H9 (cell line): ENCODE measurements at regions not wholly inside any gene's neighbourhood (a gene's known extent, or its start where the extent isn't known, plus 50 kb on each side); places are given as distances from the start of the nearest gene placed in this dataset.

Experiments used
- DNase-seq: peaks from one replicate; pipeline ENCODE4 v3.0.0-alpha.2; 2017
- H2AFZ ChIP-seq: one replicate; pipeline ENCODE4 v1.6.1; 2013; ENCODE audit warnings: mild to moderate bottlenecking, low read length, control low read depth, moderate library complexity
- H2AK5ac ChIP-seq: 2 replicates; pipeline ENCODE4 v1.6.1; 2013; ENCODE audit warnings: low read length, control low read depth, mixed read lengths; ENCODE audit not compliant: insufficient read length
- H2BK120ac ChIP-seq: one replicate; pipeline ENCODE4 v1.6.1; 2013; ENCODE audit warnings: low read depth, mild to moderate bottlenecking, low read length, control low read depth, inconsistent platforms; ENCODE audit not compliant: poor library complexity, severe bottlenecking
- H2BK12ac ChIP-seq: 2 replicates; pipeline ENCODE4 v1.6.1; 2013; ENCODE audit warnings: low read length, control low read depth, mixed read lengths, low read depth; ENCODE audit not compliant: insufficient read length
- H2BK15ac ChIP-seq: 2 replicates; pipeline ENCODE4 v1.6.1; 2013; ENCODE audit warnings: low read depth, low read length, control low read depth
- H2BK20ac ChIP-seq: one replicate; pipeline ENCODE4 v1.6.1; 2013; ENCODE audit warnings: low read depth, mild to moderate bottlenecking, low read length, control low read depth, inconsistent platforms; ENCODE audit not compliant: poor library complexity, severe bottlenecking
- H2BK5ac ChIP-seq: 2 replicates; pipeline ENCODE4 v1.6.1; 2013; ENCODE audit warnings: low read length, control low read depth, mixed read lengths; ENCODE audit not compliant: insufficient read length
- H3K14ac ChIP-seq: 2 replicates; pipeline ENCODE4 v1.6.1; 2013; ENCODE audit warnings: low read length, control low read depth; ENCODE audit not compliant: insufficient read depth
- H3K18ac ChIP-seq: 2 replicates; pipeline ENCODE4 v1.6.1; 2013; ENCODE audit warnings: low read depth, mild to moderate bottlenecking, mixed read lengths, low read length, control low read depth; ENCODE audit not compliant: insufficient read length
- H3K23ac ChIP-seq: 2 replicates; pipeline ENCODE4 v1.6.1; 2013; ENCODE audit warnings: low read length, control low read depth, mixed read lengths, low read depth; ENCODE audit not compliant: insufficient read length
- H3K23me2 ChIP-seq: 2 replicates; pipeline ENCODE4 v1.6.1; 2013; ENCODE audit warnings: low read depth, mild to moderate bottlenecking, mixed read lengths, low read length, control low read depth; ENCODE audit not compliant: insufficient read length, poor library complexity, severe bottlenecking
- H3K27ac ChIP-seq: 2 replicates; pipeline ENCODE4 v1.5.1; 2013; ENCODE audit warnings: low read length, control low read depth, mixed read lengths, low read depth; ENCODE audit not compliant: insufficient read length
- H3K27me3 ChIP-seq: 2 replicates; pipeline ENCODE4 v1.6.1; 2013; ENCODE audit warnings: low read length, control low read depth, inconsistent platforms; ENCODE audit not compliant: insufficient read depth
- H3K4ac ChIP-seq: 2 replicates; pipeline ENCODE4 v1.6.1; 2013; ENCODE audit warnings: low read depth, mild to moderate bottlenecking, control low read depth, inconsistent platforms, low read length, moderate library complexity
- H3K4me1 ChIP-seq: 2 replicates; pipeline ENCODE4 v1.6.1; 2013; ENCODE audit warnings: low read length, control low read depth, inconsistent platforms; ENCODE audit not compliant: insufficient read depth
- H3K4me2 ChIP-seq: 2 replicates; pipeline ENCODE4 v1.6.1; 2013; ENCODE audit warnings: low read length, control low read depth, mixed read lengths; ENCODE audit not compliant: insufficient read length, insufficient read depth
- H3K56ac ChIP-seq: 2 replicates; pipeline ENCODE4 v1.6.1; 2013; ENCODE audit warnings: low read depth, mild to moderate bottlenecking, mixed read lengths, low read length, control low read depth; ENCODE audit not compliant: insufficient read length
- H3K79me1 ChIP-seq: 2 replicates; pipeline ENCODE4 v1.6.1; 2013; ENCODE audit warnings: low read depth, mild to moderate bottlenecking, moderate library complexity, low read length, control low read depth, inconsistent platforms; ENCODE audit not compliant: insufficient read depth, poor library complexity, severe bottlenecking
- H3K79me2 ChIP-seq: 2 replicates; pipeline ENCODE4 v1.6.1; 2013; ENCODE audit warnings: low read length, control low read depth, inconsistent platforms; ENCODE audit not compliant: insufficient read depth
- H3K9ac ChIP-seq: 2 replicates; pipeline ENCODE4 v1.6.1; 2013; ENCODE audit warnings: low read length, control low read depth, mixed read lengths; ENCODE audit not compliant: insufficient read length; ENCODE audit errors: extremely low read depth
- H3K9me3 ChIP-seq: one replicate; pipeline ENCODE4 v1.6.1; 2013; ENCODE audit warnings: low read depth, low read length, inconsistent platforms; ENCODE audit not compliant: control insufficient read depth
- H3T11ph ChIP-seq: one replicate; pipeline ENCODE4 v1.6.1; 2013; ENCODE audit warnings: mild to moderate bottlenecking, low read length, control low read depth, inconsistent platforms
- H4K20me1 ChIP-seq: one replicate; pipeline ENCODE4 v1.6.1; 2013; ENCODE audit not compliant: control insufficient read depth, insufficient read length, insufficient read depth
- H4K5ac ChIP-seq: 2 replicates; pipeline ENCODE4 v1.6.1; 2013; ENCODE audit warnings: low read depth, mild to moderate bottlenecking, mixed read lengths, low read length, control low read depth; ENCODE audit not compliant: insufficient read length
- H4K8ac ChIP-seq: replicated peaks from 2 replicates; pipeline ENCODE4 v1.6.1; 2013; ENCODE audit warnings: low read length, control low read depth, mixed read lengths, low read depth; ENCODE audit not compliant: insufficient read length
- H4K91ac ChIP-seq: 2 replicates; pipeline ENCODE4 v1.6.1; 2013; ENCODE audit warnings: low read depth, mild to moderate bottlenecking, moderate library complexity, mixed read lengths, low read length, control low read depth; ENCODE audit not compliant: insufficient read length
- H3K27ac Mint-ChIP-seq, 3 experiments: 2 replicates in 2 of 3; 3 replicates in 1 of 3; pipeline ENCODE4 v1.8.0; 2020 to 2021; ENCODE audit warnings: mixed read lengths in 3 of 3, mild to moderate bottlenecking in 1 of 3, moderate library complexity in 1 of 3
- H3K27me3 Mint-ChIP-seq: 2 replicates; pipeline ENCODE4 v1.8.0; 2021; ENCODE audit warnings: low read depth, mild to moderate bottlenecking, moderate library complexity, mixed read lengths
- H3K36me3 Mint-ChIP-seq, 3 experiments: 2 replicates in 2 of 3; 3 replicates in 1 of 3; pipeline ENCODE4 v1.8.0; 2020 to 2021; ENCODE audit warnings: low read depth in 3 of 3, mixed read lengths in 3 of 3; ENCODE audit not compliant: insufficient read depth in 1 of 3
- H3K4me1 Mint-ChIP-seq, 2 experiments: 2 replicates each; pipeline ENCODE4 v1.8.0; 2020; ENCODE audit warnings: mixed read lengths in 2 of 2
- H3K4me3 Mint-ChIP-seq, 2 experiments: 2 replicates in 1 of 2; 3 replicates in 1 of 2; pipeline ENCODE4 v1.8.0; 2020 to 2021; ENCODE audit warnings: mild to moderate bottlenecking in 2 of 2, mixed read lengths in 2 of 2, moderate library complexity in 1 of 2
- H3K9me3 Mint-ChIP-seq, 2 experiments: 2 replicates in 1 of 2; 3 replicates in 1 of 2; pipeline ENCODE4 v1.8.0; 2020; ENCODE audit warnings: mild to moderate bottlenecking in 2 of 2, mixed read lengths in 2 of 2, moderate library complexity in 1 of 2
- whole genome bisulfite sequencing: extraction: QIAGEN DNeasy Blood & Tissue Kit; methylation state at CpG from one replicate; pipeline ENCODE4 v1.1.7; 2013; ENCODE audit warnings: missing lambda C conversion rate, low lambda C conversion rate, mixed read lengths; ENCODE audit not compliant: insufficient read length; ENCODE audit errors: extremely low coverage; 5-methylcytosine and 5-hydroxymethylcytosine counted together
- TF ChIP-seq, protein P1 (sequence below): fragments of 200-600 bp; sonication (generic); conservative IDR thresholded peaks from 3 replicates; pipeline ENCODE4 v1.8.0; 2021; ENCODE audit warnings: antibody characterized with exemption, mild to moderate bottlenecking

DNA sequence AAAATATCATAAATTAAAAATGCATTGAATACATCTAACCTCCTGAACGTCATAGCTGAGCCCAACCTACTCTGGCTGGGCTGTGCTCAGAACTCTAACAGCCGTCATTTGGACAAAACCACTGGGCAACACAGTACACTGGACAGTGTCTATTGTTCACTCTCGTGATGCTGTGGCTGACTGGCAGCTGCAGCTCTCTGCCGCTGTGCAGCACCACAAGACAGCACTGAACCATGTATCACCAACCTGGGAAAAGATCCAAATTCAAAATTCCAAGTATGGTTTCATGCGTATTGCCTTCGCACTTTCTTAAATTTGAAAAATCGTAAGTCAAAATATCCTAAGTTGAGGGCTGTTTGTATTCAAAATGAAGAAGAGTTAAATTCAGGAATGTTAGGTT, 145.1 kb upstream of the CNTN4 start:
- H3K79me2 ChIP-seq: no peaks in the 10 kb centered on the region
- no peak overlapping the region for H2BK5ac ChIP-seq
- H4K8ac ChIP-seq: no peak overlapping the region
- H3K9ac ChIP-seq: no peak overlapping the region
- H2BK120ac ChIP-seq: no peak overlapping the region
- no peak for DNase-seq
- H4K20me1 ChIP-seq: no peaks in the 10 kb centered on the region
- WGBS: no CpG with 5 or more reads among the region's 7 CpGs
- TF ChIP-seq, protein P1, sequence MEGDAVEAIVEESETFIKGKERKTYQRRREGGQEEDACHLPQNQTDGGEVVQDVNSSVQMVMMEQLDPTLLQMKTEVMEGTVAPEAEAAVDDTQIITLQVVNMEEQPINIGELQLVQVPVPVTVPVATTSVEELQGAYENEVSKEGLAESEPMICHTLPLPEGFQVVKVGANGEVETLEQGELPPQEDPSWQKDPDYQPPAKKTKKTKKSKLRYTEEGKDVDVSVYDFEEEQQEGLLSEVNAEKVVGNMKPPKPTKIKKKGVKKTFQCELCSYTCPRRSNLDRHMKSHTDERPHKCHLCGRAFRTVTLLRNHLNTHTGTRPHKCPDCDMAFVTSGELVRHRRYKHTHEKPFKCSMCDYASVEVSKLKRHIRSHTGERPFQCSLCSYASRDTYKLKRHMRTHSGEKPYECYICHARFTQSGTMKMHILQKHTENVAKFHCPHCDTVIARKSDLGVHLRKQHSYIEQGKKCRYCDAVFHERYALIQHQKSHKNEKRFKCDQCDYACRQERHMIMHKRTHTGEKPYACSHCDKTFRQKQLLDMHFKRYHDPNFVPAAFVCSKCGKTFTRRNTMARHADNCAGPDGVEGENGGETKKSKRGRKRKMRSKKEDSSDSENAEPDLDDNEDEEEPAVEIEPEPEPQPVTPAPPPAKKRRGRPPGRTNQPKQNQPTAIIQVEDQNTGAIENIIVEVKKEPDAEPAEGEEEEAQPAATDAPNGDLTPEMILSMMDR: no peak
- Mint-ChIP-seq H3K36me3 (no peaks in the 10 kb centered on the region), H3K27ac (no peak overlapping the region), H3K4me3 (no peak overlapping the region), H3K9me3 (peaks cover 0 to 2% of the 10 kb centered on the region in 2 experiments; a peak in 1 of 5 replicates), H3K27me3 (no peaks in the 10 kb centered on the region), H3K4me1 (no peaks in the 10 kb centered on the region)
- H3K4me1 ChIP-seq: no peaks in the 10 kb centered on the region
- H4K91ac ChIP-seq: no peak overlapping the region
- H3K18ac ChIP-seq: no peak overlapping the region
- no peak overlapping the region for H2BK20ac ChIP-seq
- no peak overlapping the region for H2BK15ac ChIP-seq
- H3K23me2 ChIP-seq: no peaks in the 10 kb centered on the region
- no peak overlapping the region for H2AK5ac ChIP-seq
- no peak overlapping the region for H3T11ph ChIP-seq
- no peak overlapping the region for H2BK12ac ChIP-seq
- no peaks in the 10 kb centered on the region for H3K79me1 ChIP-seq
- no peaks in the 10 kb centered on the region for H3K27me3 ChIP-seq
- H3K56ac ChIP-seq: no peak overlapping the region
- no peak overlapping the region for H4K5ac ChIP-seq
- no peak overlapping the region for H3K27ac ChIP-seq
- H3K9me3 ChIP-seq: no peaks in the 10 kb centered on the region
- H3K23ac ChIP-seq: no peak overlapping the region
- H3K4me2 ChIP-seq: no peak overlapping the region
- H3K4ac ChIP-seq: no peak overlapping the region
- no peak overlapping the region for H2AFZ ChIP-seq
- no peak overlapping the region for H3K14ac ChIP-seq
